ENCODE measurements at regions not wholly inside any gene's neighbourhood (a gene's known extent, or its start where the extent isn't known, plus 50 kb on each side); places are given as distances from the start of the nearest gene placed in this dataset.
"Not testable (repeated sequence)": the region's sequence is repeated elsewhere in the genome, so short reads cannot be mapped to it uniquely, and the experiment has no call there.

DNA sequence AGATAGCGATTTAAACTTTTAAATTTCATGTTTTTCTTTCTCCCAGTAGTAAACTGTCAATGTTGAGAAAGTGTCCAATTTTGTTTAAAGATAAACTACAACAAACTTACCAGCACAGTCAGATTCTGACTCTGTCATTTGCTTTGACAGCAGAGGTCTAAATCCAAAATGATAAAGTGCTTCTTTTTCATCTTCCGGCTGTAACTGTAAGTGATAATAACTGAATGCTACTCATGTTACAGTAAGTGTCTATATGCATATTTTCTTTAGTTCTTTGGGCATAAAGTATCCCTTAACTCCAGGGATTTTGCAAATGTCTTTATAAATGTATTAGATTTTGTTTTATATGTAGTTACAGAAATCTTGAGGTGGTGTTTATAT, 610.4 kb downstream of the RFPL4B start:
- DNase-seq (ENCODE audit: low read depth in 3 of 3, low spot score in 2 of 3): no peak

DNA sequence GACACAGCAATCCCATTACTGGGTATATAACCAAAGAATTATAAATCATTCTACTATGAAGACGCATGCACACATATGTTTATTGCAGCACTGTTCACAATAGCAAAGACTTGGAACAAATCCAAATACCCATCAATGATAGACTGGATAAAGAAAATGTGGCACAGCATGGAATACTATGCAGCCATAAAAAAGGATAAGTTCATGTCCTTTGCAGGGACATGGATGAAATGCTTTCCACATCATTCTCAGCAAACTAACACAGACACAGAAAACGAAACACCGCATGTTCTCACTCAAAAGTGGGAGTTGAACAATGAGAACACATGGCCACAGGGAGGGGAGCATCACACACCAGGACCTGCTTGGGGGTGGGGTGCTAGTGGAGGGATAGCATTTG, 613.0 kb downstream of the RFPL4B start:
- not testable (repeated sequence) for DNase-seq (ENCODE audit: low read depth in 3 of 3, low spot score in 2 of 3)

DNA sequence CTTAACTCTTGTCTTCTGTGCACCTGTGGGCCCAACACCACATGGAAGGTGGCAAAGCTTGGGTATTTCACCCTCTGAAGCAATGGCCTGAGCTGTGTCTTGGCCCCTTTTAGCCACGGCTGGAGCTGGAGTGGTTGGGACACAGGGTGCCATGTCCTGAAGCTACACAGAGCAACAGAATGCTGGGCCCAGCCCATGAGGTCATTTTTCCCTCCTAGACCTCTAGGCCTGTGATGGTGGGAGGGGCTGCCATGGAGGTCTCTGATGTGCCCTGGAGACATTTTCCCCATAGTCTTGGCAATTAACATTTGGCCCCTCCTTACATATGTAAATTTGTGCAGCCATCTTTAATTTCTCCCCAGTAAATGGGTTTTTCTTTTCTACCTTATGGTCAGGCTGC, 620.8 kb downstream of the RFPL4B start:
- DNase-seq (ENCODE audit: low read depth in 3 of 3, low spot score in 2 of 3): no peak

DNA sequence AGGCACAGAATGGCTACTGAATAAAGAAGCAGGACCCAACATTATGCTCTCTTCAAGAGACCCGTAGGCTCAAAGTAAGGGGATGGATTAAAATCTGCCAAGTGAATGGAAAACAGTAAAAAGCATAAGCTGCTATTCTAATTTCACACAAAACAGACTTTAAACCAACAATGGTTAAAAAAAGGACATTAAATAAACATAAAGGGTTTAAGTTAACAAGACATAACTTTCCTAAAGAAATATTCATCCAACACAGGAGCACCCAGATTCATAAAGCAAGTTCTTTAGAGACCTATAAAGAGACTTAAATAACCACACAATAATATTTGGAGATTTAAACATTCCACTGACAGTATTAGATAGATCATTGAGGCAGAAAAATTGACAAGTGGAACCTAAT, 624.5 kb downstream of the RFPL4B start:
- DNase-seq (ENCODE audit: low read depth in 3 of 3, low spot score in 2 of 3): no peak

DNA sequence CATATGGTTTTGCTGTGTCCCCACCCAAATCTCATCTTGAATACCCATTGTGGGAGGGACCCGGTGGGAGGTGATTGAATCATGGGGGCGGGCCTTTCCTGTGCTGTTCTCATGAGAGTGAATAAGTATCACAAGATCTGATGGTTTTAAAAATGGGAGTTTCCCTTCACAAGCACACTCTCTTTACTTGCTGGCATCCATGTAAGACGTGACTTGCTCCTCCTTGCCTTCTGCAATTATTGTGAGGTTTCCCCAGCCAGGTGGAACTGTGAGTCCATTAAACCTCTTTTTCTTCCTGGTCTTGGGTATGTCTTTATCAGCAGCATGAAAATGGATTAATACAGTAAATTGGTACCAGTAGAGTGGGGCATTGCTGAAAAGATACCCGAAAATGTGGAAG, 627.8 kb downstream of the RFPL4B start:
- DNase-seq (ENCODE audit: low read depth in 3 of 3, low spot score in 2 of 3): not testable (repeated sequence)

DNA sequence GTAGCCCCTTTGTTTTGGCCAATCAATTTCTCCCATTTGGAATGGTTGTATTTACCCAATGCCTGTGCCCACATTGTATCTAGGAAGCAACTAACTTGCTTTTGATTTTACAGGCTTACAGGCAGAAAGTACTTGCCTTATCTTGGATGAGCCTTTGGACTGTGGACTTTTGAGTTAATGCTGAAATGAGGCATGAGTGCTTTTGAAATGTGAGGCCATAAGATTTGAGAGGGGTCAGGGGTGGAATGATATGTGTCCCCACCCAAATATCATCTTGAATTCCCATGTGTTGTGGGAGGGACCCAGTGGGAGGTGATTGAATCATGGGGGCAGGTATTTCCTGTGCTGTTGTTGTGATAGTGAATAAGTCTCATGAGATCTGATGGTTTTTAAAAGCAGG, 629.4 kb downstream of the RFPL4B start:
- not testable (repeated sequence) for DNase-seq (ENCODE audit: low read depth in 3 of 3, low spot score in 2 of 3)

DNA sequence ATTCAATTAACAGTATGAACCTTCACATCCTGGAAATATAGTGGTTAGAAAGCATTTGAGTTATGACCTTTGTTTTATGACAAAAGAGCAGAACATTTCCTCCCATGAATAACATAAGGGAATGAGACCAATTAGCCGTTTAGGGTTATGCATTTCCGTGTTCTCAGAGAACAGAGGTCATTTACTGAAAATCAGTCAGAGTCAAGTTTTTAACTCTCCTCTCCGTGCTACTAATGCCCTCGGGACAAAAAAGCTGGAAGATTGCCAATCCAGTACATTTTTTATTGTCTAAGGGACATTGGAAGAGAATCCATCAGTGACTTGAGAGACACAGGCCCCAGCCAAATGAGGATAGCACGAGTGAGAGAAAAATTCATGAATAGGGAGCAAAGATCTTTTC, 632.7 kb downstream of the RFPL4B start:
- DNase-seq (ENCODE audit: low read depth in 3 of 3, low spot score in 2 of 3): no peak

DNA sequence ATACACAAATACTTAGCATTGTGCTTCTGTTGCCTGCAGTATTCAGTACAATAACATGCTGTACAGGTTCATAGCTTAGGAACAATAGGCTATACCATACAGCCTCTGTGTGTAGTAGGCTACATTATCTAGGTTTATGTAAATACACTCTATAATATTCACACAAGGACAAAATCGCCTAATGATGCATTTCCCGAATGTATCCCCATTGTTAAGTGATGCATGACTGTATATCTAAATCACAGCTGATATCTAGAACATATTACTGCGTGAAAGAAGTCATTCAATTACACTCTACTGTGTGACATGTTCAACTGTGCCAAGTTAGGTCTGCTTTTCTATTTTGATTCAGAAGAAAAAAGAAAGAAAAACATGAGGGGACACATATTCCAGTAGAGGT, 633.5 kb downstream of the RFPL4B start:
- no peak for DNase-seq (ENCODE audit: low read depth in 3 of 3, low spot score in 2 of 3)

DNA sequence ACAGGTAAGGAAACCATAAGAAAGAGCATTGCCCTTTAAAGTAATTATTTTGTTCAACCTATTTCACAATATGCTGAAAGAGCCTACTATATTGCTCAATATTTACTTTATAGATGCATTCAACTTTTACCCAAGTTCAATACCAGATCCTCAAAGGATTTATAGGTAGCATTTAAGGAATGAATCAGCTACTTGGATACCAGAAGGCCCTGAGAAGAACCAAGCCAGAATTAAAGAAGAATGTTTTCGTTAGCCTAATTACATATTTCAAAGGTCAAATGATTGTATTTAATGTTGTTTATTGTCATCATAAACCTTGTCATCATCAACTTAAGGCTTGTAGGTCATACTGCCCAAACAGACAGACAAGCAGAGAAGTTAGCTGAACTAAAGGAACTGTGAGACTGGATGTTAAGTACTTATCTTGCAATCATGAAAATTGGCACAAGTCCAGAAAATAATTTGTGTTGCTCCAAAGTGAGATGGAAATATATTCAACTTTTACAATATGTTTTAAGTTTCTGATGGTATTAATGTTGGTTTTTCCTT, 636.7 kb downstream of the RFPL4B start:
- no peak for DNase-seq (ENCODE audit: low read depth in 3 of 3, low spot score in 2 of 3)

DNA sequence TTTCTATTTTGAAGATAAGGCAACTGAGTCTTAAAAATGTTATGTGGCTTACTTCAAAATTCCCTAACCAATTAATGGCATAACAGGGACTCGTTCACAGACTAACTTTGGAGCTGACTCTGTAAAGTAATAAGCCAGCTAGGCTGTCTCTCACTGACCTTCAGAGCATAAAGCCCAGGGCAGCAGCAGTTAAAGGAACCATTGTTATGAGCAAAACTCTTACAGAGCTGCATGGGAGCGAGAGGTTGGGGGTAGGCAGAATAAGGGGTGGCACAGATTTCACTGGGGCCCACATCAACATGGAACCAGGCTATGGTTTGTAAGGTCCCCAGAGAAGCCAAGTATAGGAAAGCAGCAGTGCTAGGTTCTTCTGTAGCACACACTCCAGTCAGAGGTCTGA, 637.8 kb downstream of the RFPL4B start:
- no peak for DNase-seq (ENCODE audit: low read depth in 3 of 3, low spot score in 2 of 3)

DNA sequence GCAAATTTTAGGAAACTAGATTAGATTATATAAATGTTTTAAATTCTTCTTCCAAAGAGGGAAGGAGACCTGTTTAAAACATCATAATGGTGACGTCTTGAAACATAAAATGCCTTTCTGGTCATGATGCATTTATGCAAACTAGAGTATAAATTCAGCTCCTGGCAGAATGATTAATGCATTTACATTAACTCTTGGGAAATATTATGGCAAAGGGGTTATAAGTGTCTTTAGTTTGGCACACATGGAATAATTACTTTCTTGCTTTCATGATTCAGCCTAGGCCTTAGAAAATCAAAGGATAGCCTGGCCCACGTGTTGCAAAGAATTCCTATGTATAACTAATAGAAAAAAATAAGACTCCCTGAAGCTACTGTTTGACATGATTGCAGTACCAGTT, 639.2 kb downstream of the RFPL4B start:
- no peak for DNase-seq (ENCODE audit: low read depth in 3 of 3, low spot score in 2 of 3)

DNA sequence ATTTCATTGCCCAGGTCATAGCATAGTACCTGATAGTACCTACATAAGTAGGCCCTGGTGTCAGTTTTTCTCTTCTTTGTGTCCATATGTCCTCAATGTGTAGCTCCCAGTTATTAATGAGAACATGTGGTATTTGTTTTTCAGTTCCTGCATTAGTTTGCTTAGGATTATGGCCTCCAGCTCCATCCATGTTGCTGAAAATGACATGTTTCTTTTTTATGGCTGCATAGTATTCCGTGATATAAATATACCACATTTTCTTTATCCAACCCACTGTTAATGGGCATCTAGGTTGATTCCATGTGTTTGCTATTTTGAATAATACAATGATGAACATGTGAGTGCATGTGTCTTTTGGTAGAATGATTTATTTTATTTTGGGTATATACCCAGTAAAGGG, 641.6 kb downstream of the RFPL4B start:
- DNase-seq (ENCODE audit: low read depth in 3 of 3, low spot score in 2 of 3): no peak

DNA sequence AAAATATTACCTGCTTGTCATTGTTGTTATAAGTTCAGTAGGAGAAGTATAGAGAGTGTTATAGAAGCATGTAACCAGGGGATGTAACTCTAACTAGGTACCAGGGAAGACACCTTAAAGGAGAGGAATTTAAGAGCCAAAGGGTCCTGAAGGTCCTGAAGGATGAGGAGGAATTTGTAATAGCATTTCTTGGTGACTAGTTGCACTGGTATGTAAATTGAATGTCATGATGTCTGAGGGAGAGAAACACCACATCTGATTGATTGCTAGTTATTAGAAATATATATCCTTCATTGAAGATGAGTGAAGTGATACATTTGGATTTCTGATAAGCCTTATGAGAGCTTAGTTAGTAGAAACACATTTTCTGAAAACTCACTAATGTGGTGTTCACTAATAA, 643.8 kb downstream of the RFPL4B start:
- no peak for DNase-seq (ENCODE audit: low read depth in 3 of 3, low spot score in 2 of 3)

DNA sequence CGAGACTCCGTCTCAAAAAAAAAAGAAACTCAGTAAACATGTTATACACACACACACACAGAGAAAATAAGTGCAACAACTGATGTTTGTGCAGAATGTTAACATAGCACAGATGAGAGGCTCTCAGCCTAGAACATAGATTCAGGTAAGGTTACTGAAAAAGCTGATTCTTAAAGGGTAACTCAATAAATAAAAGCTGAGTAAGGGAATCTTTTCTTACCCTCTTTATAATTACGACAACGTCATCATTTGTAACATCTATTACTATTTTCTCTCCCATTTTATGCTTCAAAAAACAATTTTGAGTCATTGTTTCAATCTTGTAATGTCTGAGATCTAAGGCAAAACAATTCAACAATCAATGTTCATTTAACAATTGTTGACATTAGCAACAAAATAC, 644.8 kb downstream of the RFPL4B start:
- no peak for DNase-seq (ENCODE audit: low read depth in 3 of 3, low spot score in 2 of 3)

DNA sequence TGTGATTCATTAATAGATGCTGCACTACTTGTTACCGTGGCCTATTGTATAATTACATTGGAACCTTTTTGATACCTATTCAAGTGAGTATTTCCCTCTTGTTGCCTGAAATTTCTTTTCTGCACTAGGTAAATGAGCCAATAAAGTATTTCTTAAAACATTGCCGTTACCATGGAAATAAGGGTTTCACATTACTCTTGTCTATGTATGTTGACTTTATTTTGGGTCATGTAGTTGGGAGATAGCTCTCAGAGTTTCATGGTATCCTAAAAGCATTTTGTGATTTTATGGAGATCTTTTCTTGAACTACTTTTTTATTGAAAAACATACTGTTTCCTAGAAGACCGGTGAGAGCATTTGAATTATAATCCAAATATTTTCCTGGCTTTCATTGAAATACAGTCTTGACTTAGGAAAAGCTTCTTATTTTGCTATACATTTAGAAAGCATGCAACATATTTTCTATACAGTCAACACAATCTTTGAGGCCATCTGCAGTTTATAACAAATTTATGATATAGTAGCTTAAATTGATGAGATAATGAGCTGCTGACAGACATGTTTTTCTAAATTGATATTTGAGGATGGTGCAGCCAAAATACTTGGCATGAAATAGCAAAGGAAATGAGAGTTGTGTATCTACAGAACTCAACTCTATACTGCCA, 650.4 kb downstream of the RFPL4B start:
- DNase-seq (ENCODE audit: low read depth in 3 of 3, low spot score in 2 of 3): no peak

DNA sequence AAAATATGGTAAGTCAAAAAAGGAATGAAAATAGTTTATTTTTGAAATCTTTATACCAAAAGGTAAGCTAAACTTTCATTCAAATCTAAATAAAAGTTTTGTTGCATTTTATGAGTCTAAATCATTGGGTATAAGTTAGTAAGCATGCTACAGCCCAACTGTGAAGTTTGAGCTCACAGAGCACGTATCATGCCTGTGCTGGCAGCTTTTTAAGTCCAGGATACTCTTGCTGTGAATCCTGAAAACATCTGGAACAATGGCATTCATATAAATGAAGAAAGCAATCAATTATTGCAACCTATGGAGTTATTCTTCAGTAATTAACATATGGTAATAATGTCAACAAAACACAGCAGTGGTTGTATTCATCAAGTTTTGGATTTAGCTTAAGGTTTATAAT, 656.9 kb downstream of the RFPL4B start:
- DNase-seq (ENCODE audit: low read depth in 3 of 3, low spot score in 2 of 3): no peak

DNA sequence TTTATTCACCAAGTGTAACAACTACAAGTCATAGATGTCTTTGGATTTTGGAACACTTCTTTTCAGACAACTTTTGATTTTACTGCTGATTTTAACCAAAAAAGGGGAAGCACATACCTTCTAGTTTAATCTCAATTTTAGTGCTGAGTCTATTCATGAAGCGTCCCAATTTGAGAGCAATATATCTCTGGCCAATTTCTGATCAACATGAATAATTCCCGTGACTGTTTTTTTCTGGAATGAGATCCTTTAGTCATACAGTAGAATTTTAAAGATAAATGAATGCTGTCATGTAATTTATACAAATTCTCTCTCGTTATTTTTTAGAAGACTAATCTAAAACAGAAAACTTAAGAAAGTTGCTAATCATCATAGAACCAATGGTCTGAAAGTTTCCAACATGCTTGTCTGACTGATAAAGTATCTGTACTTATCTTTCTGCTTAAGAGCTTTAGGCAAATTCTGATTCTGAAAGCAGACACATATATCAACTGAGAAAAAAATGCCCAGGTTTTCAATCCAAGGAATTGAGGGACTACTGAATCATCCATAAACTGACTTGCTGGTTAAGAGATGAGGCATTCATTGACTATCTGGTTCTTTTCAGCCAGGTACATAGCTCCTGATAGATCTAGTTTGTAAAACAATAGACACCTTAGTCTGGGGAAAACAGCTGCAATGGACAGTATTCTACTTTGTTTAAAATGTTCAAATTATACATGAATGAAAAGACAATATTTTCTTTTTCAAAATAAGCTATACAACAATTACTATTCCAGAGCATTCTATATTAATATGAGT, 657.5 kb downstream of the RFPL4B start:
- DNase-seq (ENCODE audit: low read depth in 3 of 3, low spot score in 2 of 3): no peak

DNA sequence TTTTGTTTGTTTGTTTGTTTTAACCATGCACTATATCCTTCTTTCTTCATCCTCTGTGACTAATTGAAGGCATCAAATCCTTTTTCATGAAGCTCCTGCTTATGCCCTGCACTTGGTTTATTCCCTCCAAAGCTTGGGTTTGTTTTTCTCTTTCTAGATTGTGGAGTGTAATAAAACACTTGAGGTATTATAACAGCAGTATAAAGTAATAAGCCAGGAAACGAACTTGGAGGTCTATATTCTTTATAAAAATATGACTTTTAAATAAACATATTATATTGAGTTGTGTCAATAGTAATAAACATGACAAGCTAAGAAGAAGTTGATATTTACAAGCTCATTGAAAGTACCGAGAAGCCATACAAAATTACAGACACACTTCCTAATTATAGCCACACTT, 659.4 kb downstream of the RFPL4B start:
- no peak for DNase-seq (ENCODE audit: low read depth in 3 of 3, low spot score in 2 of 3)

DNA sequence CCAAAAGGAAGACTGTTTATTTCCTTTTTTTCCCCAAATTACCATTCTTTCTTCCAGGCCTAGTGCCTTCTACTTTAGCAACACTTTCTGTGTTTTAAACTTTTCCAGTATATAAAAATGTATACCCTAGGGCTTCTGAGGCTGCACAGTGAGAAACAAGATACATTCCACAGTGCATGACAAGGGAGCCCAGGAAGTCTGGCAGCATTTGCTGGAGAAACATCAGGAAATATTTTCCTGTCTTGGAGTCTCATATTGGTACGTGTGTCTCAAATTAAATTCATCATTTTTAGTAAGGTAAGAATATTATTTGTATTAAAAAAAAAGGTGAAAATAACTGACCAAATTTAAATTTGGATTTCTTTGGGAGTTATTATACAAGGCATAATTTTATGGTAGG, 662.6 kb downstream of the RFPL4B start:
- no peak for DNase-seq (ENCODE audit: low read depth in 3 of 3, low spot score in 2 of 3)

DNA sequence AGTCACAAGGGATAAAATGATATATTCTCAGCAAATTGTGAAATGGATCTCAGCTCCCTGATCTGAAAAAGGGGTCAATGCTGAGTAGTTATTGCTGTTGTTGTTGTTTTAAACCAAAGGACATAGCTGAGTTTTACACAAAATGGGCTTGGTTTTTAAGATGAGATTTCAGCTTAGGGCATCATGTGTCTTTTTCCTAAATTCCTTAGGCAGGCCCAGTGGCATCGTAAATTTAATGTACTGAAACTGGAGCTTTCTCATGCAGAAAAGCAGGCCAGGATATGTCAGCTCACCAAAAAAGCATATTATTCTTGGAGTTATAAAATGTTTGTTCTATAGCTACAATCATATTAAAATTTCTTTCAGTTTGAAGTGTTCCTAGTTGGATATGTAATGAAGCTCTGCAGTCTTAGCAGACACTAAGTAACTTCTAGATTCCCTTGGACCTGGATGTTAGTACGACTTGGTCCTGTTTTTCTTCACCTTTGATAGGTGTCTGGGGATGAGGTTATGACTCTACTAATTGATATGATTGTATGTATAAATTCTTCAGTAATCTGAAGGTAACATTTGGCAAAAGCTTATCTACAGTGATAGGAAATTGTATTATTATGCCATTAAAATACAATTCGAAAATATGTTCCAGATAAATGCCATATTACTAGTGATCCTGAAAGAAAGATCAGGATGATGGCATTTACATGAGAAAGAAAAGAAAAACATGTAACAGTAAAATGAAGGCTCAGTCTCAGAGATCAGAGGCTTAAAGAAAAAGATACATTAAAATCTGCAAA, 663.3 kb downstream of the RFPL4B start:
- DNase-seq (ENCODE audit: low read depth in 3 of 3, low spot score in 2 of 3): no peak

DNA sequence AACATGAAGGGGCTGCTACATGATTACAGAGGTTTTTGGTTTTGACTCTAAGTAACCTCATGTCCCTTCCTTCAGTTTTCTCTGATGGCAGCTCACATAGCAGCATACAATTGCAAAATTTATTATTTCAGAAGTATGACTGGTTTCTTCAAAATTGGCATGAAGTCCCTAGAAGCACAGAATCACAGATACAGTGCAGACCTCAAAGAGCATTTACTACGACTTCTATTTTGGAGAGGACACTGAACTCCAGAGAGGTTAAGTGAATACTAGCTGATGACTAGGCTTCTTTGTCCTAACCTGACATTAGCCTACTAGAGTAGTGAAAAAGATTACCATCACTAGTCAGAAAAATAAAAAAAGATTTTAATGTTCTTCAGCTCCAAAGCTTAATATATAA, 664.3 kb downstream of the RFPL4B start:
- DNase-seq (ENCODE audit: low read depth in 3 of 3, low spot score in 2 of 3): no peak

DNA sequence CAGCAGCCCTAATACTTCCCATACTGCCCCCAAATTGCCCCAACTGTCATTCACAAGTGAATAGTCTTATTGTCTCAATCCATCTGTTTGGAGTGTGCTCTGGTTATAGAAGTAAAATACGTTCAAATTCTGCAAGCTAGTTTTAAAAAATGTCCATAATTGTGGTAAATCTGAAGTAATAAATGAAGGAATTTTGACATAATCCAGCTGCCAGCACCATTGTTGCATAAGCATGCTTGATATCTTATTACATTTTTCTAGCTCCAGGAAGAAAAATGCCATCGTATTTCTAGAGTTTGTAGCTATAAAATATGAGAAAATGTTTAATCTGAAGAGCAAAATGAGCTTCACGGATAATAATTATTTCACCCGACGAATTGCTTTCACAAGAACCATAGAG, 664.7 kb downstream of the RFPL4B start:
- DNase-seq (ENCODE audit: low read depth in 3 of 3, low spot score in 2 of 3): no peak
